Aorta (tissue), 5 donors: ENCODE measurements at regions not wholly inside any gene's neighbourhood (a gene's known extent, or its start where the extent isn't known, plus 50 kb on each side); places are given as distances from the start of the nearest gene placed in this dataset.
"Not testable (repeated sequence)": the region's sequence is repeated elsewhere in the genome, so short reads cannot be mapped to it uniquely, and the experiment has no call there.

Experiments used
- ATAC-seq: fragments of 200-7000 bp; cut with Tn5 transposase; one replicate; pipeline ENCODE4 v1.9.1; 2022; ENCODE audit warnings: moderate library complexity; ENCODE audit not compliant: low FRiP score
- DNase-seq, 2 donors: peaks; one replicate each; pipeline ENCODE4 v3.0.0-alpha.2; 2020
- H3K27ac ChIP-seq, 2 donors: one replicate each; pipeline ENCODE4 v1.5.1; 2013; ENCODE audit warnings: low read length in 2 of 2, mild to moderate bottlenecking in 2 of 2, moderate library complexity in 2 of 2, control low read depth in 1 of 2, inconsistent platforms in 1 of 2, low read depth in 1 of 2
- H3K27me3 ChIP-seq, 2 donors: one replicate each; pipeline ENCODE4 v1.6.1; 2013; ENCODE audit warnings: control low read depth in 1 of 2, low read length in 1 of 2, mild to moderate bottlenecking in 1 of 2, moderate library complexity in 1 of 2; ENCODE audit not compliant: insufficient read depth in 2 of 2, control insufficient read depth in 1 of 2
- H3K36me3 ChIP-seq, 2 donors: one replicate each; pipeline ENCODE4 v1.6.1; 2013; ENCODE audit warnings: control low read depth in 1 of 2, low read length in 1 of 2, mild to moderate bottlenecking in 1 of 2; ENCODE audit not compliant: insufficient read depth in 2 of 2, control insufficient read depth in 1 of 2
- H3K4me1 ChIP-seq, 2 donors: one replicate each; pipeline ENCODE4 v1.6.1; 2013; ENCODE audit warnings: low read length in 2 of 2, control low read depth in 1 of 2, mild to moderate bottlenecking in 1 of 2, moderate library complexity in 1 of 2; ENCODE audit not compliant: insufficient read depth in 2 of 2, control insufficient read depth in 1 of 2
- H3K4me3 ChIP-seq, 2 donors: one replicate each; pipeline ENCODE4 v1.5.1; 2013; ENCODE audit warnings: low read length in 2 of 2, control low read depth in 1 of 2, mild to moderate bottlenecking in 1 of 2
- H3K9me3 ChIP-seq: one replicate; pipeline ENCODE4 v1.6.1; 2013; ENCODE audit warnings: mild to moderate bottlenecking, low read length; ENCODE audit not compliant: control insufficient read depth
- WGBS, 2 donors: extraction: QIAGEN DNeasy Blood & Tissue Kit; methylation state at CpG; one replicate each; pipeline ENCODE4 v1.1.7; 2013; 5-methylcytosine and 5-hydroxymethylcytosine counted together
- intact Hi-C, 2 donors: fragments of 100-400 bp; cut with DNase I; formaldehyde crosslinking; loops; one replicate each; pipeline versions ENCODE4 v1.14.2 to v1.15.0; 2022
- donor health status: healthy with polysubstance abuse.
- donor health status: Bipolar disorder and iron deficiency.
- donor health status: DM: no; HTN: no; CAD: no.
- donor health status: DM: no; HTN: no; CAD: no.
- donor health status: DM: yes; HTN: yes; CAD: no.

- H3K4me3 ChIP-seq, ATAC-seq, H3K27ac ChIP-seq, H3K4me1 ChIP-seq, intact Hi-C loops, H3K36me3 ChIP-seq, H3K9me3 ChIP-seq, H3K27me3 ChIP-seq: not testable (repeated sequence)
- peak in 1 of 2 donors; percentile 77 for DNase-seq
- 78 to 81% methylated on average over 14 to 15 of the region's 15 CpGs for WGBS, 2 donors
Measured at GRCh38 chr16:21507631-21508305, 91.6 kb upstream of the METTL9 start.

- intact Hi-C loops, H3K4me3 ChIP-seq, H3K36me3 ChIP-seq, H3K27me3 ChIP-seq, H3K4me1 ChIP-seq, ATAC-seq, H3K9me3 ChIP-seq: not testable (repeated sequence)
- peak in 1 of 2 donors; percentile 74 for DNase-seq
- peak overlapping the region in 1 of 2 donors; percentile 29 for H3K27ac ChIP-seq
- WGBS, 2 donors, result 71 to 73% methylated on average over 17 of the region's 17 CpGs
Measured at GRCh38 chr16:21508661-21509436, 90.5 kb upstream of the METTL9 start.

DNA sequence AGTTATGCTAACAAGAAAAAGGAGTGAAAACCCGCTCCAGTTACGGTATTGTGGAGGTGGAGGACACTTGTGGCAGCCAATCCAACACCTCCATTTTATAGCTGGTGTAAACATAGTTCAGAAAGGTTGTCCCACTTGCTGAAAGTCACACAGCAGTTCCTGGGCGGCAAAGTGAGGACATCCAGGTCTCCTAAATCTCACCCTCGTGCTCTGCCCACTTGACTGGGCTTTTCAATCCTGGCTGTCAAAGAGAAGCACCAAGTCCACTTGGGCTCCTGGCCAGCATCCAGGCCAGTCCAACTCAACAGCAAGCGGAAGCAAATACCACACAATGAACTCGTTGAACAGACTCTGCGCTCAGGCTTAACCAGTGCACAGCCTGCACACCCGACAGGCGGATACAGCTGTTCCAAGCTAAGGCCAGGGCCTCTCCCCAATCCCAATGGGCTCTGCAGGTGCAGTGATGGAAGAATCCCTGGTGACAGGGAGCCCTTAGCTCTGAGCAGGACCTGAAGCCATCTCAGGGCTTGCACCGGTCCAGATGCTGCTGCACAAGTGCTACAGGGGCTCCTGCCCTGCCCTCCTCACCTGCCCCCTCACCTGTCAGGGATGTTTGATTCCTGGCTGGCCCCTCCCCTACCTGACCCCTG is 89.8 kb upstream of the METTL9 start:
- ATAC-seq, H3K4me3 ChIP-seq, H3K27me3 ChIP-seq, H3K4me1 ChIP-seq, intact Hi-C loops, H3K36me3 ChIP-seq, H3K9me3 ChIP-seq: not testable (repeated sequence)
- WGBS, 2 donors, result 68 to 71% methylated on average over 10 of the region's 10 CpGs
- peak in 1 of 2 donors; percentile 72 for DNase-seq
- peak overlapping the region in 1 of 2 donors; percentile 29 for H3K27ac ChIP-seq

DNA sequence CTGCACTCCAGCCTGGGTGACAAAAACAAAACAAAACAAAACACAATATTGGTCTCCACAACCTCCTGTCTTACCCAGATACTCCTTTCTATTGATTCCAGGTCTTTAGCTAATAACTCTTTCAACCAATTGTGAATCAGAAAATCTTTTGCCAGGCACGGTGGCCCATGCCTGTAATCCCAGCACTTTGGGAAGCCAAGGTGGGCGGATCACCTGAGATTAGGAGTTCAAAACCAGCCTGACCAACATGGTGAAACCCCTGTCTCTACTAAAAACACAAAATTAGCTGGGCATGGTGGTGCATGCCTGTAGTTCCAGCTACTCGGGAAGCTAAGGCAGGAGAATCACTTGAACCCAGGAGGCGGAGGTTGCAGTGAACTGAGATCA is 88.5 kb upstream of the METTL9 start:
- H3K9me3 ChIP-seq, H3K4me1 ChIP-seq, H3K27ac ChIP-seq, H3K27me3 ChIP-seq, ATAC-seq, intact Hi-C loops, H3K36me3 ChIP-seq, H3K4me3 ChIP-seq: not testable (repeated sequence)
- peak in 1 of 2 donors; percentile 51 for DNase-seq
- WGBS, 2 donors, result 89 to 93% methylated on average over 4 of the region's 4 CpGs

- H3K36me3 ChIP-seq, intact Hi-C loops, H3K4me1 ChIP-seq, H3K27me3 ChIP-seq, H3K4me3 ChIP-seq, H3K9me3 ChIP-seq: not testable (repeated sequence)
- peak overlapping the region in 1 of 2 donors; percentile 73 for H3K27ac ChIP-seq
- WGBS, 2 donors, result 58% methylated on average over 29 of the region's 29 CpGs
- ATAC-seq (peak; percentile 26), DNase-seq (peak; percentile 72 to 91)
Measured at GRCh38 chr16:21511315-21512210, 87.8 kb upstream of the METTL9 start.

DNA sequence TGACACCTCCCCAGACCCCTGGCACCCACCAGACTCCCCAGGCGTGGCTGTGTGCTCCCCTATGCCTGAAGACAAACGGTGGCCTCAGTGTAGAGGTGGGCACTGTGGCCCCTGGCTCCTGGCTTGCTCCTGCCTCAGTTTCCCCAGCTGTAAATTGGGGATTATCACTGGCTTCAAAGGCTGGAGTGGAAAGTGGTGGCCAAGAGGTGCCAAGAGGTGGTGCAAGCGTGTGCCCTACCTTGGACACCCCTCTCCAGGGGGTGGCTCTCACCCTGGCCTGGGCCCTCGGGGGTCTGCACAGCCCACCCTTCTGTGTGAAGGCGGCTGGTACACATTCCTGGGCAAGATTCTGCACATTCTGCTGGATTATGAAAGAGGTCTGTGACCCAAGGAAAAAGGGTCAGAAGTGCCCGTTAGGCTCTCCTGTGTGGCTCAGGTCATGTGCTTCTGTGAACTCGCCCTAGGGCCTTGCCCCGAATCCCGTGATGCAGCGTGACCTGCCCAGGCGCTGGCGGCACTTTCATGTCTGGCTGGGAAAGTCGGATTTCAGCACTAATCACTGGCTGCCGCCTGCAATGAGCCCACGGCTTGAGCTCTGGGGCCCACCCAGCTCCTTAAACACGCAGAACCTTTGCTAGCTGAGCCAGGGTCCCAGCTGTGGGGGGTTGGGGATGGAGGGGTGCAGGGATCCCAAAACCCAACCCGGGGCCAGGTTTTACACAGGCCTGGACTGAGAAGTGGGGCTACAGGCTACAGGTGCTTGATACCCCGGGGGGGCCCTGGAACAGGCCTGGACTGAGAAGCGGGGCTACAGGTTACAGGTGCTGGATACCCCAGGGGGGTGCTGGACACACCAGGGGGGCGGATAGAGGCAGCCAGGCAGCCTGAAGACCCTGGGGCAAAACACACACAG is 86.8 kb upstream of the METTL9 start:
- intact Hi-C loops, H3K27me3 ChIP-seq, H3K36me3 ChIP-seq, H3K9me3 ChIP-seq, H3K4me3 ChIP-seq, H3K4me1 ChIP-seq: not testable (repeated sequence)
- DNase-seq (peak in 1 of 2 donors; percentile 81), ATAC-seq (peak; percentile 11)
- WGBS, 2 donors, result 74 to 79% methylated on average over 19 to 20 of the region's 20 CpGs
- peak overlapping the region in 1 of 2 donors; percentile 73 for H3K27ac ChIP-seq

DNA sequence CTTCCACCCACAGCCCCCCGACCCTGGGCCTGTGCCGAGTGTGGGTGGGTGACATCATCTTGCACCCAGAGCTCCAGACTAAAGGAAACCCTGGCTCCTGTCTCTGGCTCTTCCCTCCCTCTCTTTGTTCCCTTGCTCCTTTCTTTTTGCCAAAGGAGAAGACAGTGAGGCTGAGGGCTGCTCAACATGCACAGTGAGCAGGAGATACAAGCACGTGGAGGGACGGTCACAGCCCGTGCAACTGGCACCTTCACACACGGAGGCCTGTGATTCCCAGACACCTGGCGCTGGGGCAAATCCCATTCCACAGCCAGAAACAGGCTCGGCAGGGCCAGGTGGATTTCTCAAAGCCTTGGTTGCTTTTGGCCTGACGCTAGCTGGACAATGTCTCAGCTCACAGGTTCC is 86.0 kb upstream of the METTL9 start:
- H3K4me3 ChIP-seq, H3K36me3 ChIP-seq, H3K9me3 ChIP-seq, H3K4me1 ChIP-seq, H3K27me3 ChIP-seq, intact Hi-C loops: not testable (repeated sequence)
- peak; percentile 1 for ATAC-seq
- DNase-seq, result peak in 1 of 2 donors; percentile 78
- H3K27ac ChIP-seq, result peak overlapping the region in 1 of 2 donors; percentile 61
- WGBS, 2 donors, result 14 to 20% methylated on average over 9 of the region's 9 CpGs
